PC-9 (cell line): ENCODE measurements at regions not wholly inside any gene's neighbourhood (a gene's known extent, or its start where the extent isn't known, plus 50 kb on each side); places are given as distances from the start of the nearest gene placed in this dataset.

ENCODE experiments used
- BruUV-seq: library from RNA; stranded (reverse); fragments of 400-500 nt; replicated peaks from 2 replicates; lab custom pipeline; 2021; lab: Mats Ljungman, UMichigan
- CTCF ChIA-PET: fragments of 300-600 bp; sonication (Branson Sonifier 250); formaldehyde crosslinking; loops from one replicate; lab custom pipeline; 2022; ENCODE audit warnings: antibody characterized with exemption; lab: Charles Lee
- POLR2A ChIA-PET: fragments of 300-600 bp; sonication (Branson Sonifier 250); formaldehyde crosslinking; loops from one replicate; lab custom pipeline; 2022; ENCODE audit warnings: antibody characterized with exemption; ENCODE audit not compliant: unreplicated experiment; lab: Charles Lee
- DNase-seq, 2 experiments: peaks; one replicate each; pipeline versions ENCODE4 v3.0.0 to v3.0.0-alpha.2; 2015 to 2022; ENCODE audit warnings: mixed read lengths in 1 of 2
- H2AFZ ChIP-seq: fragments of 200-600 bp; sonication (generic); 2 replicates; pipeline ENCODE4 v1.8.1; 2017; ENCODE audit warnings: antibody characterized with exemption
- H3F3A ChIP-seq: fragments of 200-600 bp; sonication (generic); 2 replicates; pipeline ENCODE4 v1.8.1; 2017; ENCODE audit warnings: antibody characterized with exemption, mild to moderate bottlenecking, low read depth; ENCODE audit not compliant: insufficient read depth
- H3K27ac ChIP-seq: fragments of 200-600 bp; sonication (generic); 2 replicates; pipeline ENCODE4 v1.6.1; 2016; ENCODE audit warnings: mixed run types
- H3K27me3 ChIP-seq: fragments of 200-600 bp; sonication (generic); 2 replicates; pipeline ENCODE4 v1.6.1; 2016; ENCODE audit warnings: low read depth, mixed run types; ENCODE audit not compliant: insufficient read depth
- H3K36me3 ChIP-seq: fragments of 200-600 bp; sonication (generic); 2 replicates; pipeline ENCODE4 v1.6.1; 2016; ENCODE audit warnings: low read depth, mixed run types
- H3K4me1 ChIP-seq: fragments of 200-600 bp; sonication (generic); replicated peaks from 2 replicates; pipeline ENCODE4 v1.6.1; 2016; ENCODE audit warnings: mixed run types; ENCODE audit not compliant: insufficient read depth
- H3K4me2 ChIP-seq: fragments of 200-600 bp; sonication (generic); 2 replicates; pipeline ENCODE4 v1.6.1; 2017; ENCODE audit warnings: mixed run types
- H3K4me3 ChIP-seq: fragments of 200-600 bp; sonication (generic); 2 replicates; pipeline ENCODE4 v1.6.1; 2016; ENCODE audit warnings: mixed run types
- H3K79me2 ChIP-seq: fragments of 200-600 bp; sonication (generic); 2 replicates; pipeline ENCODE4 v1.6.1; 2017; ENCODE audit warnings: low read depth, mixed run types
- H3K9me2 ChIP-seq: fragments of 200-600 bp; sonication (generic); 2 replicates; pipeline ENCODE4 v1.8.1; 2017; ENCODE audit warnings: mild to moderate bottlenecking; ENCODE audit not compliant: insufficient read depth
- H3K9me3 ChIP-seq: fragments of 200-600 bp; sonication (generic); 2 replicates; pipeline ENCODE4 v1.8.1; 2016; ENCODE audit warnings: low read depth; ENCODE audit not compliant: insufficient read depth
- H4K20me1 ChIP-seq: fragments of 200-600 bp; sonication (generic); 2 replicates; pipeline ENCODE4 v1.8.1; 2017; ENCODE audit not compliant: insufficient read depth
- EZH2 ChIP-seq: fragments of 200-600 bp; sonication (generic); IDR thresholded peaks from 2 replicates; pipeline ENCODE4 v1.8.0; 2017; ENCODE audit warnings: antibody characterized with exemption, low read depth
- intact Hi-C: fragments of 100-400 bp; cut with micrococcal nuclease; formaldehyde crosslinking; loops from one replicate; pipeline ENCODE4 v1.10.0; 2022; ENCODE audit not compliant: unreplicated experiment
- TF ChIP-seq, protein P1 (sequence below): fragments of 200-600 bp; sonication (generic); conservative IDR thresholded peaks from 2 replicates; pipeline ENCODE4 v1.6.1; 2017; ENCODE audit warnings: mixed run types, antibody characterized with exemption, mild to moderate bottlenecking, moderate library complexity

GRCh38 chr18:39399662-39400061, 1834.1 kb upstream of the CELF4 start:
- no peak overlapping the region for H2AFZ ChIP-seq
- H4K20me1 ChIP-seq = no peaks in the 10 kb centered on the region

GRCh38 chr18:39396168-39396567, 1830.6 kb upstream of the CELF4 start:
- Histone ChIP-seq H3F3A (no peaks in the 10 kb centered on the region), H3K4me3 (no peak overlapping the region), H3K27me3 (no peaks in the 10 kb centered on the region), H2AFZ (no peak overlapping the region), H3K9me2 (no peaks in the 10 kb centered on the region), H3K36me3 (no peaks in the 10 kb centered on the region), H3K4me1 (no peaks in the 10 kb centered on the region), H3K79me2 (no peaks in the 10 kb centered on the region), H3K27ac (no peak overlapping the region), H3K4me2 (no peak overlapping the region), H3K9me3 (no peaks in the 10 kb centered on the region), H4K20me1 (no peaks in the 10 kb centered on the region)
- BruUV-seq = no TSS peak
- POLR2A ChIA-PET = no interaction called here
- CTCF ChIA-PET = no interaction called here
- TF ChIP-seq, protein P1, sequence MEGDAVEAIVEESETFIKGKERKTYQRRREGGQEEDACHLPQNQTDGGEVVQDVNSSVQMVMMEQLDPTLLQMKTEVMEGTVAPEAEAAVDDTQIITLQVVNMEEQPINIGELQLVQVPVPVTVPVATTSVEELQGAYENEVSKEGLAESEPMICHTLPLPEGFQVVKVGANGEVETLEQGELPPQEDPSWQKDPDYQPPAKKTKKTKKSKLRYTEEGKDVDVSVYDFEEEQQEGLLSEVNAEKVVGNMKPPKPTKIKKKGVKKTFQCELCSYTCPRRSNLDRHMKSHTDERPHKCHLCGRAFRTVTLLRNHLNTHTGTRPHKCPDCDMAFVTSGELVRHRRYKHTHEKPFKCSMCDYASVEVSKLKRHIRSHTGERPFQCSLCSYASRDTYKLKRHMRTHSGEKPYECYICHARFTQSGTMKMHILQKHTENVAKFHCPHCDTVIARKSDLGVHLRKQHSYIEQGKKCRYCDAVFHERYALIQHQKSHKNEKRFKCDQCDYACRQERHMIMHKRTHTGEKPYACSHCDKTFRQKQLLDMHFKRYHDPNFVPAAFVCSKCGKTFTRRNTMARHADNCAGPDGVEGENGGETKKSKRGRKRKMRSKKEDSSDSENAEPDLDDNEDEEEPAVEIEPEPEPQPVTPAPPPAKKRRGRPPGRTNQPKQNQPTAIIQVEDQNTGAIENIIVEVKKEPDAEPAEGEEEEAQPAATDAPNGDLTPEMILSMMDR = no peak
- no peak for DNase-seq
- intact Hi-C loops = no loop called here

More at GRCh38 chr18:39399662-39400061, 1834.1 kb upstream of the CELF4 start:
- no peaks in the 10 kb centered on the region for H3F3A ChIP-seq
- TF ChIP-seq, protein P1 = no peak
- no peak for TF ChIP-seq EZH2
- ChIA-PET POLR2A (no interaction called here), CTCF (no interaction called here)
- intact Hi-C loops = no loop called here
- DNase-seq = no peak
- no peaks in the 10 kb centered on the region for H3K4me1 ChIP-seq
- no peak overlapping the region for H3K4me2 ChIP-seq
- H3K9me3 ChIP-seq = no peaks in the 10 kb centered on the region
- no peak overlapping the region for H3K4me3 ChIP-seq
- no peaks in the 10 kb centered on the region for H3K79me2 ChIP-seq
- no peaks in the 10 kb centered on the region for H3K36me3 ChIP-seq
- BruUV-seq = no TSS peak
- no peak overlapping the region for H3K27ac ChIP-seq
- H3K27me3 ChIP-seq = no peaks in the 10 kb centered on the region
- no peaks in the 10 kb centered on the region for H3K9me2 ChIP-seq

GRCh38 chr18:39389800-39390379, 1824.3 kb upstream of the CELF4 start:
- intact Hi-C loops = no loop called here
- Histone ChIP-seq H3K9me2 (no peaks in the 10 kb centered on the region), H3F3A (no peaks in the 10 kb centered on the region), H3K4me2 (no peak overlapping the region), H3K9me3 (no peaks in the 10 kb centered on the region), H4K20me1 (no peaks in the 10 kb centered on the region), H2AFZ (no peak overlapping the region), H3K79me2 (no peaks in the 10 kb centered on the region), H3K4me3 (no peak overlapping the region), H3K27ac (no peak overlapping the region), H3K27me3 (no peaks in the 10 kb centered on the region), H3K36me3 (no peaks in the 10 kb centered on the region), H3K4me1 (no peaks in the 10 kb centered on the region)
- TF ChIP-seq EZH2 = no peak
- TF ChIP-seq, protein P1 = no peak
- BruUV-seq = no TSS peak
- ChIA-PET CTCF (no interaction called here), POLR2A (no interaction called here)
- DNase-seq = no peak
